GM10248 (cell line): ENCODE measurements at regions not wholly inside any gene's neighbourhood (a gene's known extent, or its start where the extent isn't known, plus 50 kb on each side); places are given as distances from the start of the nearest gene placed in this dataset.
"Not testable (repeated sequence)": the region's sequence is repeated elsewhere in the genome, so short reads cannot be mapped to it uniquely, and the experiment has no call there.

Experiments used
- CTCF ChIA-PET: fragments of 300-600 bp; sonication (Branson Sonifier 250); formaldehyde crosslinking; extraction: SDS; loops from one replicate; lab custom pipeline; 2021; ENCODE audit warnings: antibody characterized with exemption; lab: Yijun Ruan, JAX
- POLR2A ChIA-PET: fragments of 350-650 bp; sonication (Branson Sonifier 250); formaldehyde crosslinking; extraction: SDS; loops from one replicate; lab custom pipeline; 2020; ENCODE audit warnings: antibody characterized with exemption; lab: Yijun Ruan, JAX
- DNase-seq: peaks from one replicate; pipeline ENCODE4 v3.0.0; 2012; ENCODE audit errors: extremely low spot score
- TF ChIP-seq, protein P1 (sequence below): IDR thresholded peaks from 2 replicates; pipeline ENCODE4 v1.5.1; 2012; ENCODE audit warnings: mild to moderate bottlenecking, low read depth; ENCODE audit errors: extremely low read depth, missing control alignments, control extremely low read depth

DNA sequence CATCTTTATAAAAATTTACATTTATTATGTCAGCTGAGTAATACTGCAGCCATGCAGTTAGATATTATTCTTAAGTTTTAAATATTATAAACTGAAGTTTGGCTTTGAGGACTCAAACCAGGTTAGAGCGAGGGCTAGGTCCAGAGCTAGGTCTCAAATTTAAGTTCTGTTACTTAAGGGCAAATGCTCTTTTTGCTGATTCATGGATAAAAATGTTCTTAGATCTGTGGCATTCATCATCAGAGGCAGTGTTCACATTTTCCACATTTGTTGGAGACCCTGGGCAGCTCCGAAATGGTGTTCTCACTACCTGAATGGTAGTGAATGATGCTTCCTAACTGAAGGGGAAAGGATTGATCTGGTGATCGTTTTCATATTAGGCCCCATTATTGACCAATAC is 121.4 kb upstream of the MB21D2 start:
- ChIA-PET POLR2A (no interaction called here), CTCF (interaction anchor here (1.2 to 10.0 kb wide), 3 partner anchors 15 to 534 kb away, joined by 4 to 260 read pairs (median 4); no protein-coding TSS in a partner anchor)
- TF ChIP-seq, protein P1, sequence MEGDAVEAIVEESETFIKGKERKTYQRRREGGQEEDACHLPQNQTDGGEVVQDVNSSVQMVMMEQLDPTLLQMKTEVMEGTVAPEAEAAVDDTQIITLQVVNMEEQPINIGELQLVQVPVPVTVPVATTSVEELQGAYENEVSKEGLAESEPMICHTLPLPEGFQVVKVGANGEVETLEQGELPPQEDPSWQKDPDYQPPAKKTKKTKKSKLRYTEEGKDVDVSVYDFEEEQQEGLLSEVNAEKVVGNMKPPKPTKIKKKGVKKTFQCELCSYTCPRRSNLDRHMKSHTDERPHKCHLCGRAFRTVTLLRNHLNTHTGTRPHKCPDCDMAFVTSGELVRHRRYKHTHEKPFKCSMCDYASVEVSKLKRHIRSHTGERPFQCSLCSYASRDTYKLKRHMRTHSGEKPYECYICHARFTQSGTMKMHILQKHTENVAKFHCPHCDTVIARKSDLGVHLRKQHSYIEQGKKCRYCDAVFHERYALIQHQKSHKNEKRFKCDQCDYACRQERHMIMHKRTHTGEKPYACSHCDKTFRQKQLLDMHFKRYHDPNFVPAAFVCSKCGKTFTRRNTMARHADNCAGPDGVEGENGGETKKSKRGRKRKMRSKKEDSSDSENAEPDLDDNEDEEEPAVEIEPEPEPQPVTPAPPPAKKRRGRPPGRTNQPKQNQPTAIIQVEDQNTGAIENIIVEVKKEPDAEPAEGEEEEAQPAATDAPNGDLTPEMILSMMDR = no peak
- no peak for DNase-seq

DNA sequence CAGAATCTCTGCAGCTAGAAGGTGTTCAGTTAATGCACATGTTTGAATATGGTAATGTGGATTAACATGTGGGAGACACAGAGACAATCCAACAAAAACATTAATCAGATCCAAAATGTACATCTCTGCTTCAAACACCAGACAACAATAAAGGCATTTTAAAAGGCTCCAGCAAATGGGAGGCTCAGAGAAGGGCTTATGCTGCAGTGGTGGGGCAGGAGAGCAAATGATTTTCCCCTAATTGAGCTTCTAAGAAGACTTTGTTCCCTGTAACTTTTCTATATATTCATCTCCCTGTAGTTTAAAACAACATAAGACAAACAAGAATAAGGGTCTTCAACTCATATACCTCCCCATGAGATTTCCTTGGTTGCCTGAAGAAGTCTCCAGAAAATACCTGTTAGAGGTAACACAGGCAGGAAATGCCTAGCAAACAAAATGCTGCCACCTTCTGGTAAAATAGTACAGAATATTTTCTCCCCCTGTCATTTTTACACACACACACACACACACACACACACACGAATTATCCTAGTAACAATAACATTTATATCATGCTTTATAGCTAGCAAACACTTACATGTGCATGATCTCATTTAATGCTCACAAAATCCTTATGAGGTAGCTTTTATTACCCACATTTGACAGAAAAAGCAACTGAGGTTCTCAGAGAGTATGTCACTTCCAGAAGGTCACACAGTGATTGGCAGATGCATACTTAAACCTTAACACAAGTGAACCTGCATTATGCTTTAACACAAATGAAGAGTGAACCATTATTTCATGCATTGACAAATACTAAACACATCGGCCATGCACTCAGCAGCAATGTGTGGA is 123.4 kb upstream of the MB21D2 start:
- CTCF ChIA-PET = interaction anchor here (0.7 to 10.0 kb wide), 45 partner anchors 9 to 574 kb away, joined by 3 to 260 read pairs (median 4); no protein-coding TSS in a partner anchor
- TF ChIP-seq, protein P1 = peak; percentile 55
- POLR2A ChIA-PET = no interaction called here
- DNase-seq = peak; percentile 44

DNA sequence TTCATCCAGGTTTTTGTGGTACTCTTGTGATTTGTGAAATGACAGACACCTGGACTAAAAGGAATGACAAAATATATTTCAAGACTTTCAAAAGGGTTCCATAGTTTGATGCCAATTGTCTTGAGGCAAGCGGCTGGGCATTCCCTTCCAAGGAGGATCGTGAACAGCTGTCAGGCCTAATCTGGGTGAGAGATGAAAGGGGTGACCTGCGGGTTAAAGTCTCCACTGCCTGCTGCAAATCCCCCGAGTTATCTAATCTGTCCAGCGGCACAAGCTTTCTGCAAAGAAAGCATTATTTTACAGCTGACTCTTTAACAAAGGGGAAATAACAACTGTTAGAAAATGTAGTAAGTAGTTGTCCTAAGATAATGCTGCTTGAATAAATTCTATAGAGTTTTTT is 128.7 kb upstream of the MB21D2 start:
- CTCF ChIA-PET = interaction anchor here (10.0 kb wide), 1 partner anchor 233 kb away, joined by 260 read pairs; no protein-coding TSS in a partner anchor
- POLR2A ChIA-PET = no interaction called here
- DNase-seq = no peak
- TF ChIP-seq, protein P1 = no peak

DNA sequence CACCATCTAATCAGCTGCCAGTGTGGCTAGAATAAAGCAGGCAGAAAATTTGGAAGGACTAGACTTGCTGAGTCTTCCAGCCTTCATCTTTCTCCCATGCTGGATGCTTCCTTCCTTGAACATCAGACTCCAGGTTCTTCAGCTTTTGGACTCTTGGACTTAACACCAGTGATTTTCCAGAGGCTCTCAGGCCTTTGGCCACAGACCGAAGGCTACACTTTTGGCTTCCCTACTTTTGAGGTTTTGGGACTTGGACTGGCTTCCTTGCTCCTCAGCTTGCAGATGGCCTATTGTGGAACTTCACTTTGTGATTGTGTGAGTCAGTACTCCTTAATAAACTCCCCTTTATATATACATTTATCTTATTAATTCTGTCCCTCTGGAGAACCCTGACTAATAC is 129.8 kb upstream of the MB21D2 start:
- CTCF ChIA-PET, POLR2A ChIA-PET, DNase-seq: not testable (repeated sequence)

DNA sequence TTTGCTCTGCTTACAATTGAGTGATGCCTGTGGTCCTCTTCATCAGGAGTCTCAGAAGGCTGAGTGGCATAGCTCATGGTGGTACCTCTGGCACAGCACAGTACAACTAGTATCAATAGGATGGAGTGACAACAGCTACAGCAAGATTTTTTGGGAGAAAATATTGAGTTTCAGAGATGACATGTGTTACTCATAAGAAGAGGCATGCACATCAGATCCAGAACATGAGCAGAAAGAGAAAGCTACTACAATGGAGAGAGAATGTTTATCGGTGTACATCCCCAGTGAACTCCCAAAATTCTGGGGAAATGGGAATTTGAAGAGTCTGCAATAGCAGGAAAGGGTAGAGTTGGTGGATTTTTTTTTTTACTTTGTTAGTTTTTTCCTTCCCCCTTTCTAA is 130.5 kb upstream of the MB21D2 start:
- TF ChIP-seq, protein P1 = no peak
- POLR2A ChIA-PET = interaction anchor here (0.6 kb wide), 1 partner anchor 34 kb away, joined by 3 read pairs; no protein-coding TSS in a partner anchor
- DNase-seq = no peak
- CTCF ChIA-PET = interaction anchor here (0.7 kb wide), 1 partner anchor 834 kb away, joined by 3 read pairs; no protein-coding TSS in a partner anchor

DNA sequence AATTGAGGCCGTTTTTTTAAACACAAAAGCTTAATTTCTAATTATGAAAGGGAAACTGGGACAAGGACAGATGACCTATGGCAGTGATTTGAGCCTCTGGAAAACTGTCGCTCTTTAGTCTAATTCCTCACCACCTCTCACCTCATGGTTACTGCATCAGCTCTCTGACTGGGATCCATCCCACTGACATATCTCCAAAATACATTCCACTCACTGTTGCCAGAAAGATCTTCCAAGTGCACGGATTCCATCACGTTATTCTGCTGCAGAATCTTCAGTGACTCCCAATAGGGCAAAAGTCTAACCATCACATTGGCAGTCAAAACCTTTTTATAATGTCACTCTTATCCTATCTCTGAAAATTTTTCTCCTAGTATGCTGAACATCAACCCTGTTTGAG is 132.3 kb upstream of the MB21D2 start:
- TF ChIP-seq, protein P1 = no peak
- ChIA-PET POLR2A (no interaction called here), CTCF (interaction anchor here (1.2 kb wide), 1 partner anchor 239 kb away, joined by 3 read pairs; no protein-coding TSS in a partner anchor)
- DNase-seq = no peak

DNA sequence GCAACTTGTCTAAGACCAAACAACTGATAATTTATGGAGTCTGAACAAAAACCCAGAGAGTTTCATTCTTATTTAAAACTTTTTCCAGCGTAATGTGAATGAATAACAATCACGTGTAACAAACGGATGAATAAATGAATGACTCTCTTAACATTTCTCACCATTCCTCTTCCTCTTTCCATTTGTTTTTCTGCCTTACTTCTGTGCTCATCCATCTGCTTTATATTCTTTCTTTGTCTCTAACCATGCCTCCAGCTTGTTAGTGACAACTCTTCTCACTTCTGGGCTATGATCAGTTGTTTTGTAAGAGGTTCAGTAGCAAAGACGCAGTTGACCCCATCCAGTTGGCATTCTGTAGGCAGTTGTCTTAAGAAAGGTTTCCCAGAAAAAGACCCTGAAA is 133.7 kb upstream of the MB21D2 start:
- CTCF ChIA-PET = interaction anchor here (1.3 to 2.7 kb wide), 2 partner anchors 10 to 11 kb away, joined by 4 to 14 read pairs; no protein-coding TSS in a partner anchor
- TF ChIP-seq, protein P1 = no peak
- no peak for DNase-seq
- POLR2A ChIA-PET = no interaction called here
